NCI-H187 treated with DMSO at 0.1 percent for 48 hours (cell line): ENCODE measurements at regions not wholly inside any gene's neighbourhood (a gene's known extent, or its start where the extent isn't known, plus 50 kb on each side); places are given as distances from the start of the nearest gene placed in this dataset.

Experiments
- DNase-seq: peaks from one replicate; lab custom pipeline; 2025; lab: John Stamatoyannopoulos, UW

DNA sequence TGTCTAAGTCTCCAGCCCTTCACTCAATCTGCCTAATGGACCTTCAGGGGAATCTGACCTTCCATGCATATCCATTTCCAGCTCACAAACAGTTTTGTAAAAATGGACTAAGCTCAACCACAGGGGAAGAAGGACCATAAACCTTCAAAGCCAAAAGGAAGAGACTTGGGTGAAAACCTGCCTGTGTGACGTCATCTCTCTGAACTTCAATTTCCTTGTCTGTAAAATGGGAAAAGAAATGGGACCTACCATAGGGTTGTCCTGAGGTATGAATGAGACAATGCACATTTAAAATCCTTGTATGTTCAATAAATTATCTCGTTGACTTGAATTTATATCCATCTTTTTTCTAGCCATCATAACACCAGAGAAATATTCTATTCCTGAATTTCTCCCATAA lies 370.7 kb downstream of the INSC start:
- no peak for DNase-seq

DNA sequence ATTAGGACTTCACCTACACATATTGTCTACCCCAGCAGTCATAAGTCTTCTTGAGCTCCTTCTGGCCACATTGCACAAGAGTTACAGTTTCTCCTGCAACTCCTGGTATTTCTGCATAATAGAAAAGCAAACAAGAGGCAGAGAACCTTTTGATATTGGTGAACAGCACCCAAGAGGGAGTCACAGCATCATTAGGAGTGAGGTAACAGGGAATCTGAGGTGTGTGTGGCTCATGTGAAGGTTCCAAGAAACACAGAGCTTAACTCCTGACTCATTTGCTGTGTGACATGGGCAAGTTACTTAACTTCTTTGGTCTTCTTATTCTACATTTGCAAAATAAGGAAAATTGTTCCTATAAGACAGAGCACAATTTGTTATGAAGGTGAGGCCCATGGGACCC lies 374.6 kb downstream of the INSC start:
- no peak for DNase-seq

DNA sequence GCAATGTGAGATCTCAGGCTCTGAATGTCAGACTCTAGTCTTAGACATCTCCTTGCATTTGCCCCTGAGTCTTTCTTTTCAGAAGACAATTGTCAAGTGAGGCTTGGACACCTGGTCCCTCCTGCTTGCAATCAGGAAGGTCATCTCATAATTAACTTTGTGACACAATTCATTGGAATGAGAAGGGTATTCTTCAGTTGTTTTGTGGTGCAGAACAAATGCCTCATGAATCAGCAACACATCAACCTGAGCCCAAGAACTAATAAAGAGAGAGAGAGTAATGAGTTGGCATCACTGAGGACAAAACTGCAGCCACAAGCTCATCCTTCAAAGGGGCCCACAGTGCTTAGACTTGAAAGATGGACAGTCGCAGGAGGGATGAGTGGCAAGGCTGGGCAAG lies 375.8 kb downstream of the INSC start:
- DNase-seq: no peak

DNA sequence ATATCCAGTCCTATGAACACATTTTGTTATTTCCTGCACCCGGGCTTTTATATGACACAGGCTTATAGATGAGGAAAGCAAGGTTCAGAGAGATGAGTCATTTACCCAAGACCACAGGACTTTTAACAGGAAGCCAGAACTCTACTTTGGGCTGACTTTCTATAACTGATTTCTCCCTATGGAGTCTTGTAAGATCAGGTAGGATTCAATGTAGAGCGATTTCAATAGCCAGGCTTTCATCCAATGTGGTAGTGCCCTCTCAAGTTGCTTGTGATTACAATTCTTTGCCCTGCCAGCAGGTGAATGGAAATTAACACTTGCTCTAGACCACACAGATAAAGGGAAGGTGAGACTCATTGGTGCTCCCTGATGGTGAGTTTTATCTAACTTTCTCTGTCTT lies 378.3 kb downstream of the INSC start:
- DNase-seq: no peak

DNA sequence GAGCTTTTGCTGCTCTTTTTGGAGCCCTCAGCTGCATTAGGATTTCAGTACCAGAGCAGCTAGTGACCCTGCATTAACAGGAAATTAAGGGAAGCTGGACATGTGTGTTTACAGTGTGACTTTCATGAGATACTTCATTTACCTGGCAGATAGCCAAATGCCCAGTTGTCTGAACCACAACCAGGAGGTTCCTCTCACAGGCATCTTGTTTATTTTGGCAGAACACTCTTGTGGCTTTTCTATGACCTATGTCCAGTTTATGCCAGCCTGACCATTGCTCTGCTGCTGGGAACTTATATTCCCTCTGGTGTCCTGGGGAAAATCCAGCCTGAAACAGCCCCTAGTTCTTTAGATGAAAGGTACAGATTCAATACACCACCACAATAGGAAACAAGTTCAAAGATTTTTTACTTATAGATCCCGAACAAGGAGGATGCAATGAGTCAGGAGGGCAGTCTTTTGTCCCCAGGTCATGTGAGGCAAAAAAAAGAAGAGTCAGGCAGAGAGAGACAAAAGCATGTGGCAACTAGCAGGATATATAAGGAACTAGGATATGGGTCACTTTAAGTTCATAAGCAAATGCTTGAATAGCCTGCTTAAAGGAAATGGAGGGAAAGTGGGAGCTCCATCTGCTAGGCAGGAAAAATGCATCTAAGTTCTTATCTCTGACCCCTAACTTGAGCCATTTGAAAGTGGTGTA lies 379.3 kb downstream of the INSC start:
- no peak for DNase-seq

DNA sequence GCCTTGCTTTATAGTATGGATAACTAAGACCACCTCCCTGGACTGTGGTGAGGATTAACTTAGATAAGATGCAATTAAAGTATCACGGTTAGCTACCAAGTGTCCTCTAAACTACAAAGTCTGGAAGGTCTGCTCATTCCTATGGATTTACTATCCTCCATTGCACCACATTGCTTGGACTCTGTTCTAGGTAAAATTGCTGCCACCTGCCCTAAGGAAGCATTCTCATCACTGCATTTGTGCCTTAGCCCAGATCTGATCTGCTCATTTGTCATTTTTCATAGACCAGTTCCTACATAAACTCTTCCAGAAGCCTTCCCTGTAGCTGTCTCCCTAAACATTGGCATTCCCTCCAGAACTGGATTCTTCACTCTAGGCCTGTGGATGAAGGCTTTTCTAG lies 380.0 kb downstream of the INSC start:
- no peak for DNase-seq

DNA sequence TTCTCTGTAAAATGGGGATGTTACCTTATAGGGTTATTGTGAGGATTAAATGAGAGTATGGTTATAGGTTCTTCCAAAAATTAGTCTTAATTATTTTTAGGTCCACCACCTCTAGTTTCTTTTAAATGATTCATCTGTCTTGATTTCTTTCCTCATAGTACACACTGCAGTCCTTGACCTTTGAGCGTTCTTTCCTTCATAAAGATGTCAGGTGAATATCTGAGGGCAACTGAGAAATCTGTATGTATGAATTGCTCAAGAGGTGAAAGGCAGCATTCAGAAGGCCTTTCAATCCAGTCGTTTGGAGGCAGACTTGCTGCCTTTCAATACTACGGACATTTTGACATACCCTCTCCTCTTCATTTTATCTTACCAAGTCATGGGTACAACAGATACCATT lies 380.7 kb downstream of the INSC start:
- no peak for DNase-seq

DNA sequence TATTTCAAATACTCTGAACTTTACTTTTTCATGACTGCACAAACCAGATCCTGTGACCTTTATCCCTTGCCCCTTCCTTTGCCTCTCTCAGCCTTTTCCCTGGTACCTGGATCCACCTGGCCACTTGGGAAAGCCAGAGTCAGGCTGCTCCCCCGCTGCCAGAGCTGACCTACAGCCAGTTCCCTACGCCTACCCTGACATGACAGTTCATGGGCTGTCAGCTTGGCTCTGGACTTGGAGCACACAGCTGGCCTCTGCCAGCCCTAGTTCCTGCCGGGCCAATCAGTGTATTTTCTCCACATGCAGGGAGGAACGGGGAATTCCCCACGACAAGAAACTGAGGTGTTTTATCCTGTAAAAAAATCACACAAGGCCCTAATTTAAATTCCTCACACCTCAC lies 382.6 kb downstream of the INSC start:
- DNase-seq: no peak

DNA sequence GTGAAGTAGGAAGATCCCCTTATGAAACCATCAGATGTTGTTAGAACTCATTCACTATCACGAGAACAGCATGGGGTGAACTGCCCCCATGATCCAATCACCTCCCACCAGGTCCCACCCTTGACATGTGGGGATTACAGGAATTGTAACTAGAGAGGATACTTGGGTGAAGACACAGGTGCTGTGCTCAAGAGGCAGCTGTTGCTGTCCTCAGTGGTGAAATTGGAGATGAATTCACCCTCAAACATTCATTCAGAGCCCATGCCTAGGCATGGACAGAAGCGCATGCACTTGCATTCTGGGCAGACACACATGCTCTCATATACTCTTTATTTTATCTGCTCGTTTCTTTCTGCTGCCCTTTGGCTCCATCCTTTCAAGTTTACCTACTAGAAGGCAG lies 385.0 kb downstream of the INSC start:
- DNase-seq: no peak

DNA sequence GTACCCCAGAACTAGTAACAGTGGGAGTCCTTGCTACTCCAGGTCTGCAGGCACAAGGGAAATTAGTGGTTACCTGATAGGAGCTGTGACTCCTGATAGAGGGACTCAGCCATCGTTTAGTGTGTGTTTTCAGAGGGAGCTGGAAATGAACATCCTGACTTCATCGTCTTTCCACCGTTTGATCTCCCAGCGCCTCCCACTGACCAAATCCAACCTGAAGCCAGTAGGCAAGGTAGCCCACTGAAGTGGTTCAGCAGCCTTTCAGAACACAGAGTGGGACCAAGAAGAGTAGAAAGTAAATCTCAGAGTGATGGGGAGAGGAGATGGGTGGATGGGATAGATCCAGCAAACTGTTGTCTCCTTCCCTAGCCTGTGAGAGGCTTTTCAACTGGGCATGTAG lies 385.9 kb downstream of the INSC start:
- DNase-seq: no peak

DNA sequence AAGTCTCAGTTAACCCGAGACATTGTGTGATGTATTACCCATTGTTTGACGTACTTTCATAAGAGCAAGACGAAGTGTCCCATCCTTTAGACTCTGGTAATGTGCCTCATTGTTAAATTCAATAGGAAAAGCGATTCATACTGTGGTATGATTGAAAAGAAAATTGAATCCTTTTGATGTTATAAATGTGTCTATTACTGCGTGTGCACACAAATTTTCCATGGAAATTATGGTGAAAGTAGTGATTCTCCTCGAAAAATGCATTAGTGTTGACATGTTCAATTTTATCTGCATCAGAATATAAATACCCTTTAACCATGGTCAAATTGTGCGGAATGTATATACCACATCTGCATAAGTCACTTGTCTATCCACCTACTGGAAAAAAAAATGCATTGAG lies 386.8 kb downstream of the INSC start:
- DNase-seq: no peak

DNA sequence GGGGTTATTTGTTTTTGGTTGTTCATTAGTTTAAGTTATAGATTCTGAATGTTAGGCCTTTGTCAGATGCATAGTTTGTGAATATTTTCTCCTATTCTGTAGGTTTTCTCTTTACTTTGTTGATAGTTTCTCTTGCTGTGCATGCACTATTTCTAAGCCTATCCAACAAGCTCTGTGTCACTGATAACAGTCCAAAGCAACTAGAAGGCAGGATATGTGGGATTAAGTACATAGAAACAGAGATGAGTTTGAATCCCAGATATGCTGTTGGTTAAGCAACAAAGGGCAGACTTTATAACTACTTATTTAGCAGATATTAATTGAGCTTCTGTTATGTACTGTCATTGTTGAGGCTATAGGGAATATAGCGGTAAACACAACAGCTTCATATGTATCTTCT lies 390.4 kb downstream of the INSC start:
- DNase-seq: no peak

DNA sequence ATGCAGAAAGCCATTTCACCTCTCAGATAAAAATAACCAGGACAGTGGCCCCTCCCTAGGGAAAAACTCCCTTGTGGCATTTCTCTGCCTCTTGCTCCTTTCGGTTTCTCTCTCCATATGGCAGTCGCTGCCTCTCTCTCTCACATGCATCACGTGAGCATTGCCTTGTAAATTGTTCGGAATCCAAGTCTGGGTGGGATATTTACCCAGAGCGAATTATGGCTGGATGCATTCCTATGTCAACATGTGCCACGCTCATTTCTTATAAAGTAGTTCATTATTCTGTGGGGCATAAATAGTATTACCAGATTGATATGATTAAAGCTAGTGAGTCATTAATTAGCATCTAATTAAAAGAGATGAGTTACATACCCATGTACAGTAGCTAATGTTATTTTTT lies 392.9 kb downstream of the INSC start:
- DNase-seq: no peak

DNA sequence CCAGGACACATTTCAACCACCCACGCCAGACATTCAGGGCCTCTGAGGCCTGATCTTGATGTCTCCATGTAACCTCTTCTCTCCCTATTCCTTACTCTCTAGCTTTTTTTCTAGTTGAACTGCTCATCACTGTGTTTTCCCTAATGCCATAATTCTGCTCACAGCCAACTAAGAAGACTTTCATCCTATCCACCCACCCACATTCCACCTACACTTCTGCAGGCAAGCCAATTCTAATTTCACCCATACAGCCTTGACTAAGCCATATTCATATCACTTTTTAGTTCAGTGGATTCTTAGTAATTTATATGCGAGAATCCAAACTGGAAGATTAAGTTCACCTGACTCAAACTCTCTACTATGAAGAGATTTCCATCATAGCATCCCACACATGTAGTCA lies 394.4 kb downstream of the INSC start:
- DNase-seq: no peak

DNA sequence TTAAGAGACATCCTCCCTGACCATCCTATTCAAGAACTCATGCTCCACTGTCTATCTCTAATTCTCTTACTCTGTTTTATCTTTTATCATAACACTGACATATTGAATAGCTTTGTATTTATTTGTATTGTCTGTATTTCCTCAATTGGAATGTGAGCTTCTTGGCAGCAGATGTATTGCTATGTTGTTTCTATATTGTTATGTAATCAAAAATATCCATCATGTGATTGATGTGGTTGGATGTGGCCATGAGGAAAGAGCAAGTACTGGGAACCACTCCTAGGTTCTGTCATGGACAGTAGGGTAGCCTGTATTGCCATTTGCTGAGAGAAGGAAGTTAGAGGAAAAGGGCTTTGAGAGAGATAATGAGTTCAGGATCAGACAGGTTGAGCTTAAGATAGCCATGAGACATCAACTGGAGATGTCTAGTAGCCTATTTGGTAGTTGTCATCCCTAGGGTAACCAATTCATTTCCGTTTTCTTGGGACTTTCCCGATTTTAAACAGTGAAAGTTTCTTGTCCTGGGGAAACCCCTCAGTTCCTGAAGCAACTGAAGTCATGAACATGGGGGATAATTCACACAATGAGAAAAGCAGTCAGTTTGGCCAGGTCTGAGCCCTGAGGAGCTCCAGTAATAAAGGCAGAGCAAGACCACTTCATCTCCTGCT lies 404.5 kb downstream of the INSC start:
- no peak for DNase-seq

DNA sequence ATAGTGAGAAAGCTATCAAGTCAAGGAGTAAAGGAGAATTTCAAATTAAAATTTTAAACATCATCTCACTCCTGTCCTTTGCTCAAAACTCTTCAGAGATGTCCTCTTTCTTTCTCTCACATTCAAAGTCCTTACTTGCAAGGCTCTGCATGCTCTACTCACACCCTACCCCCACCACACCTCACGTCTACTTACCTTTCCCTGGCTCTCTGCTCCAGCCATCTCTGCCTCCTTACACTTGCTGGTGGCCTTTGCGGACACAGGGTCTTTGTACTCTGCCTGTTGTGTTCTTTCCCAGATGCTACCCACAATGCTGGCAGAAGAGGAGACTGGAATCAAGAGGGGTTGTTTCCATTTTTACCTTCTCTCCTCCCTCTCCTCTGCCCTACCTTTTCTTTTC lies 405.2 kb downstream of the INSC start:
- DNase-seq: no peak

DNA sequence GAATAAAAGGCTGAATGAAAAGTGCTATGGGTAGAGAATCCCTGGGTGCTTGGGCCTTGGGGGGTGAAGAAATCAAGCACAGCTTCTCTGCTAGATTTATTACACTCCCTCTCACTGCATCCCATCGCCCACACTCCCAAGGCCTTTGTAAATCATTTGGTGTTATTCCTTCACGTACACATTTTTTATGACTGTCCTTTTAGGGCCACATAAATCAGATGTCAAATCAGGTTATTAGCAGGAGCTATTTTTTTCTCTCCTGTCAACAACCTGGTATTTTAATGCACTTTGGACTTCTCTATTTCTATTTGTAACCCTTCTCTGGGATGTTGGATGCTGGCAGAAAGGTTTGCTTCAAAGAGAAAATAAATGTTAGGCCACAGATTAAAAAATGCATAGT lies 408.8 kb downstream of the INSC start:
- DNase-seq: no peak

DNA sequence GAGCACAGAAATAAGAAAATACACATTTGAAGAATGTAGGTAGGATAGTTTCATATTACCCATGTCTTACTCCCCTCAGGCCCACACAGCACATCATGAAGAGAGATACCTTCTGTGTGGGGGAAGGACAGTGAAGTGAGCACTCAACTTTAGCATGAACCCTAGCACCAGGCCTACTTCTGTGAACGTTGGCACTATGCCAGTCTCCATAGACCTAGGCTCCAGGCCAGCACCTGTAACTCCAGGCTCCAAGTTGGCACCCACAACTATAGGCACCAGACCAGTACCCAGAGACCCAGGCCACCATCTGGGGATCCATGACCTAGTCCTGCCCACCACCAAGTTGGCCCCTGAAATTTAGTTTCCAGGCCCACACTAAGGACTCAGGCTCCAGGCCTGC lies 410.9 kb downstream of the INSC start:
- no peak for DNase-seq

DNA sequence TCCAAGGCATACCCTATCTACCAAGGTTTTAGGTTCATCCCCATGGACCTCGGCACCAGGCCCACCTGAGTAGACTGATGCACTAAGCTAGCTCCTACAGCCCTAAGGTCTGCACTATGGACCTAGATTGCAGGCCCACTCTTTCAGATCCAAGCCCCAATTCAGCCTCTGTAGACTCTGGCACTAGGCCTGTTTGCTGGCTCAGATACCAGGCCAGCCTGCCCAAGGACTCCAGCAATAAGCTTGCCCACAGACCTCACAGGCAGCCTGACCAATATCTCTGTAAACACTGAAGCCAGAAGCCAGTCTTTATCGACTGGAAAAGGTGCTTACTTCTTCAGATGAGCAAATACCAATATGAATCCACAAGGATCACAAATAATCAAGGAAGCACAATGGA lies 411.3 kb downstream of the INSC start:
- DNase-seq: no peak

DNA sequence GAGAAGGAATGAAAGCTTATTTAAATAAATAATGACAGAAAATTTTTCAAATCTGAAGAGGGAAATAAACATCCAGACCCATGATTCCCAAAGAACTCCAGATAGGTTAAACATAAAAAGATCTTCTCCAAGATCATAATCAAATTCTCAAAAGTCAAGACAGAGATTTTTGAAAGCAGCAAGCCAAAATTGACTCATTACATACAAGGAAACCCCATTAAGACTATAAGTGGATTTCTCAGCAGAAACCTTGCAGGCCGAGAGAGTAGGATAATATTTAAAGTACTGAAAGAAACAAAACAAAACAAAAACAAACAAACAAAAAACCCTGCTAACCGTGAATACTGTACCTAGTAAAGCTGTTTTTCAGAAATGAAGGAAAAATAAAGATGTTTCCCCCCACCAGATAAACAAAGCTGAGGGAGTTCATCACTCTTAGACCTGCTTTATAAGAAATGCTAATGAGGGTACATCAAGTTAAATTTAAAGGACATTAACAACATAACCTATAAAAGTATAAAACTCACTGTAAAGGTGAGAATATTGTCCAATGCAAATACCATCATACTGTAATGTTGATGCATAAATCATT lies 412.2 kb downstream of the INSC start:
- DNase-seq: no peak

DNA sequence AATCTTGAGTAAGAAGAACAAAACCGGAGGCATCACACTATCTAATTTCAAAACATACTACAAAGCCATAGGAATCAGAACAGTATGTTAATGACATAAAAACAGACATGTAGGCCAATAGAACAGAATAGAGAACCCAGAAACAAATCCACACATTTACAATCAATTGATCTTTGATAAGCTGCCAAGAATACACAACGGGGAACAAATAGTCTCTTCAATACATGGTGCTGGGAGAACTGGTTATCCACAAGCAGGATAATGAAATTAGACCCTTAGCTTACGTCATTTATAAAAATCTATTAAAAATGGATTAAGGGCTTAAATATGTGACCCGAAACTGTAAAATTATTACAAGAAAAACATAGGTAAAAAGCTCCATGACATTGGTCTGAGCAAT lies 417.7 kb downstream of the INSC start:
- DNase-seq: no peak

DNA sequence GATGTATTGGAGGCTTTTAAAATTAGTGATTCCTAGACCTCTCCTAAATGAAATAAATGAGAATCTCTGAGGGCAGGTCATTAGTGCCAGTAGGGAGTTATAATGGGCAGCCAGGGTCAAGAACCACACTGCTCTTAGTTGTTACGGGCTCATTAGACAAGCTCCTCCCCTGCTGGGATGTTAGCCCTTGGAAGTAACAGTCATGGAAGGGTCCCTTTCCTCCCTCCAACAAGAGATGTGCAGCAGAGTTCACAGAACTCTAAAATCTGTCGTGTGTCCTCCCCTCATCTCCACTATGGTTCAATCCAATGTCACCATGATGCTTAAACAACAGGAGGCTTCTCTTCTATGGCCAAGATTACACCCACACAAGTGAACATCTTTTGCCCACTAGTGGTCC lies 419.5 kb downstream of the INSC start:
- no peak for DNase-seq

DNA sequence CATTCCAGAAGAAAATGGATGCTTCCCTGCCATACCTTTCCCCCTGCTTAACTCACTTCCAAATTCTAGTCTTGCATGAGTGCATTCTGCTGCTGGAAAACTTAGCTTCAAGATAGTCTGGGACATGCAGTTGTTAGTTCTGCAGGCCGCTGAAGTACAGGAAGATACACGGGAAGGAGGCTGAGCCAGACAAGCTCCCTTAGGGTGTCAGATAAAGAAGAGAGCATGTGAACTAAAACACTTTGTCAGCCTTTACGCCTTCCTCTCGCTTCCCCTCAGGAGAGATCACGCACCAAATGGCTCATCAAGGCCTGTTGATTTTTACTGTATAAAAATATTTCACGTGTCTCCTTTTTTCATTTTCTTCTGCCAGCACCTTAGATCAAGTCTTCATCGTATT lies 420.7 kb downstream of the INSC start:
- DNase-seq: no peak

DNA sequence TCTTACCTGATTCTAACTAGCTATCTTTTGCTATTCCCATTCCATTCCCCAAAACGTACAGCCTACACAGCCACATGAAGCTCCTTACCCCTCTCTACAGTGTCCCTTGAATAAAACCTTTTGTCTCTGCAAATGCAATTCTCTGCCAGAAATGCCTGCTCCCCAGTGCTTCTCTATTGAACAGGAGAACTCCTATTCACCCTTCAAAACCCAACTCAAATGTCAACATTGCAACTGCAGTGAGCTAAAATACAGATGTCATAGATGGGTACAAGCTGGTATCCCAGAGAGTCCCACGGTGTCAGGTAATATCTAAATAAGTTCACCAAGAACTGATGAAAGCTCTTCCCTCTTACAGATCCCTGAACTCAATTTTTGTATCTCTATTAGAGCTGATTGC lies 421.7 kb downstream of the INSC start:
- no peak for DNase-seq
